GM23338 (cell line): ENCODE measurements at regions not wholly inside any gene's neighbourhood (a gene's known extent, or its start where the extent isn't known, plus 50 kb on each side); places are given as distances from the start of the nearest gene placed in this dataset.

Experiments used
- ATAC-seq: fragments of 200-7000 bp; cut with Tn5 transposase; 3 replicates; pipeline ENCODE4 v1.9.1; 2020
- DNase-seq: peaks from one replicate; pipeline ENCODE4 v3.0.0-alpha.2; 2015; ENCODE audit warnings: low spot score
- H2AFZ ChIP-seq: fragments of 200-600 bp; sonication (generic); 2 replicates; pipeline ENCODE4 v1.8.0; 2016; ENCODE audit warnings: antibody characterized with exemption, mild to moderate bottlenecking, moderate library complexity
- H3F3A ChIP-seq: fragments of 200-600 bp; sonication (generic); replicated peaks from 2 replicates; pipeline ENCODE4 v1.8.0; 2017; ENCODE audit warnings: antibody characterized with exemption, mixed run types, low read depth
- H3K27ac ChIP-seq: fragments of 200-600 bp; sonication (generic); 2 replicates; pipeline ENCODE4 v1.6.1; 2016; ENCODE audit warnings: low read depth
- H3K27me3 ChIP-seq: fragments of 200-600 bp; sonication (generic); 2 replicates; pipeline ENCODE4 v1.8.0; 2016; ENCODE audit warnings: mild to moderate bottlenecking, mixed run types, moderate library complexity; ENCODE audit not compliant: insufficient read depth
- H3K36me3 ChIP-seq: fragments of 200-600 bp; sonication (generic); 2 replicates; pipeline ENCODE4 v1.8.0; 2016; ENCODE audit warnings: mild to moderate bottlenecking; ENCODE audit not compliant: insufficient read depth
- H3K4me1 ChIP-seq: fragments of 200-600 bp; sonication (generic); 2 replicates; pipeline ENCODE4 v1.8.0; 2016; ENCODE audit warnings: mild to moderate bottlenecking, moderate library complexity; ENCODE audit not compliant: insufficient read depth
- H3K4me2 ChIP-seq: fragments of 200-600 bp; sonication (generic); 2 replicates; pipeline ENCODE4 v1.7.1; 2017; ENCODE audit warnings: mixed run types
- H3K4me3 ChIP-seq: fragments of 200-600 bp; sonication (generic); 2 replicates; pipeline ENCODE4 v1.6.1; 2016; ENCODE audit warnings: mixed run types
- H3K79me2 ChIP-seq: fragments of 200-600 bp; sonication (generic); replicated peaks from 2 replicates; pipeline ENCODE4 v1.8.0; 2017; ENCODE audit warnings: mild to moderate bottlenecking; ENCODE audit not compliant: insufficient read depth
- H3K9me2 ChIP-seq: fragments of 200-600 bp; sonication (generic); 2 replicates; pipeline ENCODE4 v1.8.0; 2017; ENCODE audit not compliant: insufficient read depth
- H4K20me1 ChIP-seq: fragments of 200-600 bp; sonication (generic); replicated peaks from 2 replicates; pipeline ENCODE4 v1.8.0; 2017; ENCODE audit warnings: mild to moderate bottlenecking; ENCODE audit not compliant: insufficient read depth
- H3K27ac Mint-ChIP-seq: 2 replicates; pipeline ENCODE4 v1.8.0; 2020; ENCODE audit warnings: inconsistent platforms, mild to moderate bottlenecking, moderate library complexity, mixed read lengths
- H3K27me3 Mint-ChIP-seq: 3 replicates; pipeline ENCODE4 v1.8.0; 2022; ENCODE audit warnings: low read depth, mild to moderate bottlenecking, moderate library complexity, mixed read lengths, inconsistent platforms; ENCODE audit not compliant: insufficient read depth, poor library complexity
- H3K36me3 Mint-ChIP-seq: 3 replicates; pipeline ENCODE4 v1.8.0; 2021; ENCODE audit warnings: low read depth, mild to moderate bottlenecking, inconsistent platforms, moderate library complexity, mixed read lengths
- H3K4me1 Mint-ChIP-seq: 3 replicates; pipeline ENCODE4 v1.8.0; 2020; ENCODE audit warnings: mild to moderate bottlenecking, inconsistent platforms, mixed read lengths
- H3K4me3 Mint-ChIP-seq: 3 replicates; pipeline ENCODE4 v1.8.0; 2021; ENCODE audit warnings: moderate library complexity, mild to moderate bottlenecking, inconsistent platforms, mixed read lengths
- H3K9me3 Mint-ChIP-seq: 3 replicates; pipeline ENCODE4 v1.8.0; 2020; ENCODE audit warnings: moderate library complexity, mild to moderate bottlenecking, inconsistent platforms, mixed read lengths
- JUNB ChIP-seq: IDR thresholded peaks from one replicate; pipeline ENCODE4 v1.6.1; 2016; ENCODE audit warnings: antibody characterized with exemption; ENCODE audit not compliant: unreplicated experiment
- NANOG ChIP-seq: IDR thresholded peaks from 2 replicates; pipeline ENCODE4 v1.6.1; 2016; ENCODE audit warnings: antibody characterized with exemption, borderline replicate concordance
- STAT1 ChIP-seq: IDR thresholded peaks from one replicate; pipeline ENCODE4 v1.6.1; 2016; ENCODE audit warnings: antibody characterized with exemption; ENCODE audit not compliant: unreplicated experiment
- TF ChIP-seq, protein P1 (sequence below): fragments of 250-450 bp; sonication (Bioruptor Pico); IDR thresholded peaks from 2 replicates; pipeline ENCODE4 v1.5.0; 2020; ENCODE audit warnings: mild to moderate bottlenecking, moderate library complexity
- TF ChIP-seq, protein P2 (sequence below): IDR thresholded peaks from one replicate; pipeline ENCODE4 v1.6.1; 2018; ENCODE audit warnings: antibody characterized with exemption; ENCODE audit not compliant: unreplicated experiment

DNA sequence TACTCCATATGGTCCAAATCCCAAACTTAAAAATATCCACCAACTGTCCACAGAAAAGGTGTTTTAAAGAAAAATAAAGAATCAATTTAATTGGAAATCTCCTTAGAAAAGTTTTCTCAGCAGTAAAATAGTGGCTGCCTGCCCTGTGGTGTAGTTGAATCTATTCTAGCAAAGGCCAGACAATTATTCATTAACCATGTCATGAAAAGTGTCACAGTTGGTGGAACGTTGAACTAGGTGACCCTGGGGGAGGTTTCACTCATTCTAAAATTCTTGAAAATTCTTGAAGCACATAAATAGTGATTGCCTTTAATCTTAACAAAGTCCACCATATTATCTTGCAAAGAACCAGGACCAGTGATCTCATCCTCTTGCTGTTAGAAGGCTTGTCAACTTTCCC lies 78.4 kb upstream of the GZMB start:
- Histone ChIP-seq H3K4me2 (no peak overlapping the region), H4K20me1 (no peaks in the 10 kb centered on the region), H3K9me2 (no peaks in the 10 kb centered on the region), H2AFZ (no peak overlapping the region), H3K27me3 (no peaks in the 10 kb centered on the region), H3K27ac (no peak overlapping the region), H3K4me1 (no peaks in the 10 kb centered on the region), H3K4me3 (no peak overlapping the region), H3F3A (no peaks in the 10 kb centered on the region), H3K79me2 (no peaks in the 10 kb centered on the region), H3K36me3 (no peaks in the 10 kb centered on the region)
- Mint-ChIP-seq H3K27ac (no peak overlapping the region), H3K4me1 (peaks cover 4% of the 10 kb centered on the region; the same call in 2 of the 3 replicates), H3K4me3 (no peak overlapping the region), H3K27me3 (peaks cover 4% of the 10 kb centered on the region), H3K36me3 (no peaks in the 10 kb centered on the region), H3K9me3 (no peaks in the 10 kb centered on the region)
- DNase-seq (no peak), ATAC-seq (no peak)
- TF ChIP-seq NANOG, result no peak
- TF ChIP-seq, protein P1, sequence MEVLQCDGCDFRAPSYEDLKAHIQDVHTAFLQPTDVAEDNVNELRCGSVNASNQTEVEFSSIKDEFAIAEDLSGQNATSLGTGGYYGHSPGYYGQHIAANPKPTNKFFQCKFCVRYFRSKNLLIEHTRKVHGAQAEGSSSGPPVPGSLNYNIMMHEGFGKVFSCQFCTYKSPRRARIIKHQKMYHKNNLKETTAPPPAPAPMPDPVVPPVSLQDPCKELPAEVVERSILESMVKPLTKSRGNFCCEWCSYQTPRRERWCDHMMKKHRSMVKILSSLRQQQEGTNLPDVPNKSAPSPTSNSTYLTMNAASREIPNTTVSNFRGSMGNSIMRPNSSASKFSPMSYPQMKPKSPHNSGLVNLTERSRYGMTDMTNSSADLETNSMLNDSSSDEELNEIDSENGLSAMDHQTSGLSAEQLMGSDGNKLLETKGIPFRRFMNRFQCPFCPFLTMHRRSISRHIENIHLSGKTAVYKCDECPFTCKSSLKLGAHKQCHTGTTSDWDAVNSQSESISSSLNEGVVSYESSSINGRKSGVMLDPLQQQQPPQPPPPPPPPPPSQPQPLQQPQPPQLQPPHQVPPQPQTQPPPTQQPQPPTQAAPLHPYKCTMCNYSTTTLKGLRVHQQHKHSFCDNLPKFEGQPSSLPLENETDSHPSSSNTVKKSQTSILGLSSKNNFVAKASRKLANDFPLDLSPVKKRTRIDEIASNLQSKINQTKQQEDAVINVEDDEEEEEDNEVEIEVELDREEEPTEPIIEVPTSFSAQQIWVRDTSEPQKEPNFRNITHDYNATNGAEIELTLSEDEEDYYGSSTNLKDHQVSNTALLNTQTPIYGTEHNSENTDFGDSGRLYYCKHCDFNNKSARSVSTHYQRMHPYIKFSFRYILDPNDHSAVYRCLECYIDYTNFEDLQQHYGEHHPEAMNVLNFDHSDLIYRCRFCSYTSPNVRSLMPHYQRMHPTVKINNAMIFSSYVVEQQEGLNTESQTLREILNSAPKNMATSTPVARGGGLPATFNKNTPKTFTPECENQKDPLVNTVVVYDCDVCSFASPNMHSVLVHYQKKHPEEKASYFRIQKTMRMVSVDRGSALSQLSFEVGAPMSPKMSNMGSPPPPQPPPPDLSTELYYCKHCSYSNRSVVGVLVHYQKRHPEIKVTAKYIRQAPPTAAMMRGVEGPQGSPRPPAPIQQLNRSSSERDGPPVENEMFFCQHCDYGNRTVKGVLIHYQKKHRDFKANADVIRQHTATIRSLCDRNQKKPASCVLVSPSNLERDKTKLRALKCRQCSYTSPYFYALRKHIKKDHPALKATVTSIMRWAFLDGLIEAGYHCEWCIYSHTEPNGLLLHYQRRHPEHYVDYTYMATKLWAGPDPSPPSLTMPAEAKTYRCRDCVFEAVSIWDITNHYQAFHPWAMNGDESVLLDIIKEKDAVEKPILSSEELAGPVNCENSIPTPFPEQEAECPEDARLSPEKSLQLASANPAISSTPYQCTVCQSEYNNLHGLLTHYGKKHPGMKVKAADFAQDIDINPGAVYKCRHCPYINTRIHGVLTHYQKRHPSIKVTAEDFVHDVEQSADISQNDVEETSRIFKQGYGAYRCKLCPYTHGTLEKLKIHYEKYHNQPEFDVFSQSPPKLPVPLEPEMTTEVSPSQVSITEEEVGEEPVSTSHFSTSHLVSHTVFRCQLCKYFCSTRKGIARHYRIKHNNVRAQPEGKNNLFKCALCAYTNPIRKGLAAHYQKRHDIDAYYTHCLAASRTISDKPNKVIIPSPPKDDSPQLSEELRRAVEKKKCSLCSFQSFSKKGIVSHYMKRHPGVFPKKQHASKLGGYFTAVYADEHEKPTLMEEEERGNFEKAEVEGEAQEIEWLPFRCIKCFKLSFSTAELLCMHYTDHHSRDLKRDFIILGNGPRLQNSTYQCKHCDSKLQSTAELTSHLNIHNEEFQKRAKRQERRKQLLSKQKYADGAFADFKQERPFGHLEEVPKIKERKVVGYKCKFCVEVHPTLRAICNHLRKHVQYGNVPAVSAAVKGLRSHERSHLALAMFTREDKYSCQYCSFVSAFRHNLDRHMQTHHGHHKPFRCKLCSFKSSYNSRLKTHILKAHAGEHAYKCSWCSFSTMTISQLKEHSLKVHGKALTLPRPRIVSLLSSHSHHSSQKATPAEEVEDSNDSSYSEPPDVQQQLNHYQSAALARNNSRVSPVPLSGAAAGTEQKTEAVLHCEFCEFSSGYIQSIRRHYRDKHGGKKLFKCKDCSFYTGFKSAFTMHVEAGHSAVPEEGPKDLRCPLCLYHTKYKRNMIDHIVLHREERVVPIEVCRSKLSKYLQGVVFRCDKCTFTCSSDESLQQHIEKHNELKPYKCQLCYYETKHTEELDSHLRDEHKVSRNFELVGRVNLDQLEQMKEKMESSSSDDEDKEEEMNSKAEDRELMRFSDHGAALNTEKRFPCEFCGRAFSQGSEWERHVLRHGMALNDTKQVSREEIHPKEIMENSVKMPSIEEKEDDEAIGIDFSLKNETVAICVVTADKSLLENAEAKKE, result no peak
- TF ChIP-seq, protein P2, sequence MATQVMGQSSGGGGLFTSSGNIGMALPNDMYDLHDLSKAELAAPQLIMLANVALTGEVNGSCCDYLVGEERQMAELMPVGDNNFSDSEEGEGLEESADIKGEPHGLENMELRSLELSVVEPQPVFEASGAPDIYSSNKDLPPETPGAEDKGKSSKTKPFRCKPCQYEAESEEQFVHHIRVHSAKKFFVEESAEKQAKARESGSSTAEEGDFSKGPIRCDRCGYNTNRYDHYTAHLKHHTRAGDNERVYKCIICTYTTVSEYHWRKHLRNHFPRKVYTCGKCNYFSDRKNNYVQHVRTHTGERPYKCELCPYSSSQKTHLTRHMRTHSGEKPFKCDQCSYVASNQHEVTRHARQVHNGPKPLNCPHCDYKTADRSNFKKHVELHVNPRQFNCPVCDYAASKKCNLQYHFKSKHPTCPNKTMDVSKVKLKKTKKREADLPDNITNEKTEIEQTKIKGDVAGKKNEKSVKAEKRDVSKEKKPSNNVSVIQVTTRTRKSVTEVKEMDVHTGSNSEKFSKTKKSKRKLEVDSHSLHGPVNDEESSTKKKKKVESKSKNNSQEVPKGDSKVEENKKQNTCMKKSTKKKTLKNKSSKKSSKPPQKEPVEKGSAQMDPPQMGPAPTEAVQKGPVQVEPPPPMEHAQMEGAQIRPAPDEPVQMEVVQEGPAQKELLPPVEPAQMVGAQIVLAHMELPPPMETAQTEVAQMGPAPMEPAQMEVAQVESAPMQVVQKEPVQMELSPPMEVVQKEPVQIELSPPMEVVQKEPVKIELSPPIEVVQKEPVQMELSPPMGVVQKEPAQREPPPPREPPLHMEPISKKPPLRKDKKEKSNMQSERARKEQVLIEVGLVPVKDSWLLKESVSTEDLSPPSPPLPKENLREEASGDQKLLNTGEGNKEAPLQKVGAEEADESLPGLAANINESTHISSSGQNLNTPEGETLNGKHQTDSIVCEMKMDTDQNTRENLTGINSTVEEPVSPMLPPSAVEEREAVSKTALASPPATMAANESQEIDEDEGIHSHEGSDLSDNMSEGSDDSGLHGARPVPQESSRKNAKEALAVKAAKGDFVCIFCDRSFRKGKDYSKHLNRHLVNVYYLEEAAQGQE, result no peak
- TF ChIP-seq JUNB, result no peak
- TF ChIP-seq STAT1, result no peak
